KMS-11 (cell line): ENCODE measurements at regions not wholly inside any gene's neighbourhood (a gene's known extent, or its start where the extent isn't known, plus 50 kb on each side); places are given as distances from the start of the nearest gene placed in this dataset.

ENCODE experiments used
- H2AFZ ChIP-seq: fragments of 200-600 bp; sonication (generic); 2 replicates; pipeline ENCODE4 v1.6.1; 2016; ENCODE audit warnings: antibody characterized with exemption, mixed run types, low read depth
- H3K27ac ChIP-seq: fragments of 200-600 bp; sonication (generic); 2 replicates; pipeline ENCODE4 v1.6.1; 2016; ENCODE audit warnings: mild to moderate bottlenecking, mixed run types
- H3K27me3 ChIP-seq: fragments of 200-600 bp; sonication (generic); 2 replicates; pipeline ENCODE4 v1.6.1; 2017; ENCODE audit warnings: mild to moderate bottlenecking, low read depth, mixed run types, moderate library complexity; ENCODE audit not compliant: insufficient read depth
- H3K36me3 ChIP-seq: fragments of 200-600 bp; sonication (generic); 2 replicates; pipeline ENCODE4 v1.6.1; 2017; ENCODE audit warnings: mild to moderate bottlenecking, mixed run types; ENCODE audit not compliant: insufficient read depth
- H3K4me1 ChIP-seq: fragments of 200-600 bp; sonication (generic); 2 replicates; pipeline ENCODE4 v1.6.1; 2016; ENCODE audit warnings: mild to moderate bottlenecking, low read depth, mixed run types; ENCODE audit not compliant: poor library complexity, severe bottlenecking
- H3K4me2 ChIP-seq: fragments of 200-600 bp; sonication (generic); 2 replicates; pipeline ENCODE4 v1.7.0; 2016; ENCODE audit warnings: mild to moderate bottlenecking, mixed run types
- H3K4me3 ChIP-seq: fragments of 200-600 bp; sonication (generic); IDR thresholded peaks from 2 replicates; pipeline ENCODE4 v1.6.1; 2017; ENCODE audit warnings: low read depth, low read length, mixed read lengths; ENCODE audit not compliant: insufficient read depth
- H3K79me2 ChIP-seq: fragments of 200-600 bp; sonication (generic); 2 replicates; pipeline ENCODE4 v1.6.1; 2016; ENCODE audit warnings: low read depth, mixed run types; ENCODE audit not compliant: insufficient read depth
- H3K9ac ChIP-seq: fragments of 200-600 bp; sonication (generic); 2 replicates; pipeline ENCODE4 v1.6.1; 2016; ENCODE audit warnings: mild to moderate bottlenecking, mixed run types
- H4K20me1 ChIP-seq: fragments of 200-600 bp; sonication (generic); 2 replicates; pipeline ENCODE4 v1.6.1; 2016; ENCODE audit warnings: mild to moderate bottlenecking, mixed run types; ENCODE audit not compliant: insufficient read depth
- TF ChIP-seq, protein P1 (sequence below): fragments of 200-600 bp; sonication (generic); conservative IDR thresholded peaks from 2 replicates; pipeline ENCODE4 v1.6.1; 2017; ENCODE audit warnings: low read depth, mild to moderate bottlenecking, antibody characterized with exemption, low read length, moderate library complexity, mixed read lengths

DNA sequence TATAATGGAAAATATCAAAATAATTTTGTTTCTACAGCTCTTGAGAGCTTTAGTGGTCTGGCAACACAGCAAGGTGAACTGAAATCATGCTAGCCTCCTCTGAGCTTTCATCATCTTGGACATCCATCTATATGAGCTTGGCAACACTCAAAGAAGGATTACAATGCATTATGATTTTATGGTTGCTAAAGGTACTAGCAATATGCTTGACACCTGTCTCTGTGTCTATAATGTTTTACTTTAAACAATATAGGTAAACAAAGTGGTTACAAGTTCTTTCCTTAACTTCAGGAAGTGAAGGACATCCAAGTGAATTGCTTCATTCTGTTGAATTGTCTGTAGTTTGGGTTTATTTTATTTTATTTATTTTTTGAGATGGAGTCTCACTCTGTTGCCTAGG lies 203.7 kb upstream of the RRP15 start:
- Histone ChIP-seq H3K27ac (no peak overlapping the region), H3K27me3 (no peaks in the 10 kb centered on the region), H3K4me2 (no peak overlapping the region), H3K9ac (no peak overlapping the region), H3K36me3 (no peaks in the 10 kb centered on the region), H3K4me3 (no peak overlapping the region), H4K20me1 (no peaks in the 10 kb centered on the region), H3K4me1 (no peaks in the 10 kb centered on the region), H3K79me2 (no peaks in the 10 kb centered on the region), H2AFZ (no peak overlapping the region)
- TF ChIP-seq, protein P1, sequence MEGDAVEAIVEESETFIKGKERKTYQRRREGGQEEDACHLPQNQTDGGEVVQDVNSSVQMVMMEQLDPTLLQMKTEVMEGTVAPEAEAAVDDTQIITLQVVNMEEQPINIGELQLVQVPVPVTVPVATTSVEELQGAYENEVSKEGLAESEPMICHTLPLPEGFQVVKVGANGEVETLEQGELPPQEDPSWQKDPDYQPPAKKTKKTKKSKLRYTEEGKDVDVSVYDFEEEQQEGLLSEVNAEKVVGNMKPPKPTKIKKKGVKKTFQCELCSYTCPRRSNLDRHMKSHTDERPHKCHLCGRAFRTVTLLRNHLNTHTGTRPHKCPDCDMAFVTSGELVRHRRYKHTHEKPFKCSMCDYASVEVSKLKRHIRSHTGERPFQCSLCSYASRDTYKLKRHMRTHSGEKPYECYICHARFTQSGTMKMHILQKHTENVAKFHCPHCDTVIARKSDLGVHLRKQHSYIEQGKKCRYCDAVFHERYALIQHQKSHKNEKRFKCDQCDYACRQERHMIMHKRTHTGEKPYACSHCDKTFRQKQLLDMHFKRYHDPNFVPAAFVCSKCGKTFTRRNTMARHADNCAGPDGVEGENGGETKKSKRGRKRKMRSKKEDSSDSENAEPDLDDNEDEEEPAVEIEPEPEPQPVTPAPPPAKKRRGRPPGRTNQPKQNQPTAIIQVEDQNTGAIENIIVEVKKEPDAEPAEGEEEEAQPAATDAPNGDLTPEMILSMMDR: no peak

DNA sequence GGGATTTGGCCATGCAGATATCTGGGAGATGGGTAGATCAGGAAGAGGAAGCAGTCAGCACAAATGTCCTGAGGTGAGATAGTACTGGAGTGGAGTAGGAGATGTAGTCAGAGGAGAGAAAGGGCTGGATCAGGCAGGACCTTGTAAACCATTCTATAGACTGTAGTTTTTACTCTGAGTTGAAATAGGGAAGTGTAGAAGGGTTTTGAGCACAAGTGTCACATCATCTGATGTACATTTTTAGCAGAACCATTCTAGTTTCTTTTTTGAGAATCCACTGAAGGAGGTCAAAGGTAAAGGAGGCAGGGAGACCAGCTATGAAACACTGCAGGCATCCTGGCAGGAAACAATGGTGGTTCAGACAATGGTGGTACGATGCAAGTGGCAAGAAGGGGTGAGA lies 194.6 kb upstream of the RRP15 start:
- Histone ChIP-seq H3K27me3 (no peaks in the 10 kb centered on the region), H3K27ac (no peak overlapping the region), H2AFZ (no peak overlapping the region), H3K36me3 (no peaks in the 10 kb centered on the region), H3K4me3 (no peak overlapping the region), H3K79me2 (no peaks in the 10 kb centered on the region), H3K4me2 (no peak overlapping the region), H3K4me1 (no peaks in the 10 kb centered on the region), H3K9ac (no peak overlapping the region), H4K20me1 (no peaks in the 10 kb centered on the region)
- TF ChIP-seq, protein P1: no peak

- no peaks in the 10 kb centered on the region for H3K79me2 ChIP-seq
- no peaks in the 10 kb centered on the region for H4K20me1 ChIP-seq
- H3K27ac ChIP-seq: no peak overlapping the region
- TF ChIP-seq, protein P1: no peak
- no peaks in the 10 kb centered on the region for H3K4me1 ChIP-seq
- H3K36me3 ChIP-seq: no peaks in the 10 kb centered on the region
- no peak overlapping the region for H2AFZ ChIP-seq
- no peak overlapping the region for H3K9ac ChIP-seq
- no peaks in the 10 kb centered on the region for H3K27me3 ChIP-seq
- H3K4me2 ChIP-seq: no peak overlapping the region
- H3K4me3 ChIP-seq: no peak overlapping the region
These were observed 183.7 kb upstream of the RRP15 start for GRCh38 chr1:218101409-218101808.

GRCh38 chr1:218108034-218108433 lies 177.1 kb upstream of the RRP15 start:
- no peaks in the 10 kb centered on the region for H3K36me3 ChIP-seq
- H3K4me3 ChIP-seq: no peak overlapping the region
- no peak overlapping the region for H3K27ac ChIP-seq
- no peak overlapping the region for H3K9ac ChIP-seq
- H4K20me1 ChIP-seq: no peaks in the 10 kb centered on the region
- no peaks in the 10 kb centered on the region for H3K27me3 ChIP-seq
- no peaks in the 10 kb centered on the region for H3K79me2 ChIP-seq
- H3K4me1 ChIP-seq: peaks cover 5% of the 10 kb centered on the region
- no peak overlapping the region for H3K4me2 ChIP-seq
- H2AFZ ChIP-seq: no peak overlapping the region
- TF ChIP-seq, protein P1: no peak
